PFSK-1 (cell line): ENCODE measurements at regions not wholly inside any gene's neighbourhood (a gene's known extent, or its start where the extent isn't known, plus 50 kb on each side); places are given as distances from the start of the nearest gene placed in this dataset.

Source experiments
- FOXP2 ChIP-seq: optimal IDR thresholded peaks from 2 replicates; pipeline ENCODE3; 2011; ENCODE audit warnings: borderline replicate concordance, control low read depth, inconsistent platforms; ENCODE audit not compliant: insufficient read depth; ENCODE audit errors: extremely low read length, extremely low read depth
- POLR2AphosphoS5 ChIP-seq: IDR thresholded peaks from 2 replicates; pipeline ENCODE4 v1.6.1; 2012; ENCODE audit warnings: low read depth, mild to moderate bottlenecking, control low read depth, low read length, moderate library complexity
- SIN3A ChIP-seq: IDR thresholded peaks from 2 replicates; pipeline ENCODE4 v1.6.1; 2012; ENCODE audit warnings: mild to moderate bottlenecking, low read length, moderate library complexity, borderline replicate concordance; ENCODE audit not compliant: insufficient read depth
- TAF1 ChIP-seq: IDR thresholded peaks from 2 replicates; pipeline ENCODE4 v1.6.1; 2012; ENCODE audit warnings: low read length, control low read depth, borderline replicate concordance; ENCODE audit not compliant: insufficient read depth
- TF ChIP-seq, protein P1 (sequence below), 2 experiments: IDR thresholded peaks; 2 replicates each; pipeline versions ENCODE4 v1.6.1 to v1.8.0; 2011 to 2012; ENCODE audit warnings: low read depth in 2 of 2, low read length in 2 of 2, control low read depth in 1 of 2, inconsistent platforms in 1 of 2, mild to moderate bottlenecking in 1 of 2, moderate library complexity in 1 of 2; ENCODE audit not compliant: insufficient read depth in 1 of 2

- no peak for TF ChIP-seq POLR2AphosphoS5
- TF ChIP-seq FOXP2 = no peak
- TF ChIP-seq SIN3A = no peak
- TF ChIP-seq, protein P1, sequence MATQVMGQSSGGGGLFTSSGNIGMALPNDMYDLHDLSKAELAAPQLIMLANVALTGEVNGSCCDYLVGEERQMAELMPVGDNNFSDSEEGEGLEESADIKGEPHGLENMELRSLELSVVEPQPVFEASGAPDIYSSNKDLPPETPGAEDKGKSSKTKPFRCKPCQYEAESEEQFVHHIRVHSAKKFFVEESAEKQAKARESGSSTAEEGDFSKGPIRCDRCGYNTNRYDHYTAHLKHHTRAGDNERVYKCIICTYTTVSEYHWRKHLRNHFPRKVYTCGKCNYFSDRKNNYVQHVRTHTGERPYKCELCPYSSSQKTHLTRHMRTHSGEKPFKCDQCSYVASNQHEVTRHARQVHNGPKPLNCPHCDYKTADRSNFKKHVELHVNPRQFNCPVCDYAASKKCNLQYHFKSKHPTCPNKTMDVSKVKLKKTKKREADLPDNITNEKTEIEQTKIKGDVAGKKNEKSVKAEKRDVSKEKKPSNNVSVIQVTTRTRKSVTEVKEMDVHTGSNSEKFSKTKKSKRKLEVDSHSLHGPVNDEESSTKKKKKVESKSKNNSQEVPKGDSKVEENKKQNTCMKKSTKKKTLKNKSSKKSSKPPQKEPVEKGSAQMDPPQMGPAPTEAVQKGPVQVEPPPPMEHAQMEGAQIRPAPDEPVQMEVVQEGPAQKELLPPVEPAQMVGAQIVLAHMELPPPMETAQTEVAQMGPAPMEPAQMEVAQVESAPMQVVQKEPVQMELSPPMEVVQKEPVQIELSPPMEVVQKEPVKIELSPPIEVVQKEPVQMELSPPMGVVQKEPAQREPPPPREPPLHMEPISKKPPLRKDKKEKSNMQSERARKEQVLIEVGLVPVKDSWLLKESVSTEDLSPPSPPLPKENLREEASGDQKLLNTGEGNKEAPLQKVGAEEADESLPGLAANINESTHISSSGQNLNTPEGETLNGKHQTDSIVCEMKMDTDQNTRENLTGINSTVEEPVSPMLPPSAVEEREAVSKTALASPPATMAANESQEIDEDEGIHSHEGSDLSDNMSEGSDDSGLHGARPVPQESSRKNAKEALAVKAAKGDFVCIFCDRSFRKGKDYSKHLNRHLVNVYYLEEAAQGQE (IDR thresholded peaks at IDR 0.05; ENCODE audit: insufficient read depth in 1 of 2, low read depth in 2 of 2, low read length in 2 of 2) = no peak
- no peak for TF ChIP-seq TAF1
Measured at GRCh38 chr2:183579686-183580085, 455.4 kb downstream of the NUP35 start.
